Naive thymus-derived CD4-positive, alpha-beta T cell (primary cell): ENCODE measurements at regions not wholly inside any gene's neighbourhood (a gene's known extent, or its start where the extent isn't known, plus 50 kb on each side); places are given as distances from the start of the nearest gene placed in this dataset.

Experiments
- ATAC-seq: fragments of 150-1000 bp; cut with Tn5 transposase; 2 replicates; pipeline ENCODE4 v1.10.0; 2021; ENCODE audit warnings: mild to moderate bottlenecking, moderate library complexity
- CTCF ChIA-PET: fragments of 350-600 bp; sonication (Branson Sonifier 250); formaldehyde crosslinking; loops from one replicate; lab custom pipeline; 2021; ENCODE audit warnings: antibody characterized with exemption; lab: Charles Lee
- POLR2A ChIA-PET: fragments of 350-600 bp; sonication (Branson Sonifier 250); formaldehyde crosslinking; loops from one replicate; lab custom pipeline; 2021; ENCODE audit warnings: antibody characterized with exemption, inconsistent platforms; lab: Charles Lee
- DNase-seq, 9 donors: peaks; one replicate each; pipeline versions ENCODE4 v3.0.0 to v3.0.0-alpha.2; 2020 to 2022; ENCODE audit warnings: mixed read lengths in 1 of 9
- H3K27ac ChIP-seq: one replicate; pipeline ENCODE4 v1.7.0; 2013; ENCODE audit warnings: mild to moderate bottlenecking, low read depth, low read length, moderate library complexity
- H3K27me3 ChIP-seq, 2 donors: one replicate each; pipeline ENCODE4 v1.7.0; 2013; ENCODE audit warnings: low read length in 2 of 2, mild to moderate bottlenecking in 2 of 2, moderate library complexity in 2 of 2; ENCODE audit not compliant: control insufficient read depth in 2 of 2, insufficient read depth in 2 of 2
- H3K36me3 ChIP-seq, 3 experiments: 1 replicate in 2 of 3; 2 replicates in 1 of 3; pipeline ENCODE4 v1.7.0; 2013; ENCODE audit warnings: low read length in 3 of 3, mild to moderate bottlenecking in 3 of 3, moderate library complexity in 1 of 3; ENCODE audit not compliant: insufficient read depth in 3 of 3, control insufficient read depth in 2 of 3
- H3K4me1 ChIP-seq, 2 donors: one replicate each; pipeline ENCODE4 v1.7.0; 2013; ENCODE audit warnings: low read length in 2 of 2, mild to moderate bottlenecking in 2 of 2, moderate library complexity in 1 of 2; ENCODE audit not compliant: control insufficient read depth in 2 of 2, insufficient read depth in 2 of 2
- H3K4me3 ChIP-seq: 2 replicates; pipeline ENCODE4 v1.7.0; 2013; ENCODE audit warnings: mild to moderate bottlenecking, low read length
- H3K9me3 ChIP-seq, 3 experiments: 1 replicate in 2 of 3; 2 replicates in 1 of 3; pipeline ENCODE4 v1.7.0; 2013; ENCODE audit warnings: low read length in 3 of 3; ENCODE audit not compliant: control insufficient read depth in 2 of 3
- H3K27ac Mint-ChIP-seq, 9 donors: one replicate each; pipeline ENCODE4 v1.8.0; 2020 to 2022; ENCODE audit warnings: mixed read lengths in 9 of 9, mild to moderate bottlenecking in 8 of 9, moderate library complexity in 5 of 9, inconsistent platforms in 2 of 9
- H3K27me3 Mint-ChIP-seq, 5 donors: one replicate each; pipeline ENCODE4 v1.8.0; 2021 to 2022; ENCODE audit warnings: mixed read lengths in 5 of 5, mild to moderate bottlenecking in 1 of 5
- H3K36me3 Mint-ChIP-seq, 5 donors: one replicate each; pipeline ENCODE4 v1.8.0; 2020 to 2022; ENCODE audit warnings: mixed read lengths in 5 of 5, mild to moderate bottlenecking in 3 of 5, inconsistent platforms in 1 of 5
- H3K4me1 Mint-ChIP-seq, 7 donors: one replicate each; pipeline ENCODE4 v1.8.0; 2020 to 2022; ENCODE audit warnings: mixed read lengths in 7 of 7, mild to moderate bottlenecking in 3 of 7, inconsistent platforms in 1 of 7
- H3K4me3 Mint-ChIP-seq, 10 donors: one replicate each; pipeline ENCODE4 v1.8.0; 2020 to 2022; ENCODE audit warnings: mild to moderate bottlenecking in 10 of 10, mixed read lengths in 10 of 10, moderate library complexity in 6 of 10, inconsistent platforms in 2 of 10
- H3K9me3 Mint-ChIP-seq, 11 donors: one replicate each; pipeline ENCODE4 v1.8.0; 2020 to 2022; ENCODE audit warnings: mixed read lengths in 11 of 11, mild to moderate bottlenecking in 4 of 11, inconsistent platforms in 1 of 11, moderate library complexity in 1 of 11
- intact Hi-C, 2 donors: fragments of 100-400 bp; cut with micrococcal nuclease; formaldehyde crosslinking; loops; one replicate each; pipeline ENCODE4 v1.15.1; 2023

DNA sequence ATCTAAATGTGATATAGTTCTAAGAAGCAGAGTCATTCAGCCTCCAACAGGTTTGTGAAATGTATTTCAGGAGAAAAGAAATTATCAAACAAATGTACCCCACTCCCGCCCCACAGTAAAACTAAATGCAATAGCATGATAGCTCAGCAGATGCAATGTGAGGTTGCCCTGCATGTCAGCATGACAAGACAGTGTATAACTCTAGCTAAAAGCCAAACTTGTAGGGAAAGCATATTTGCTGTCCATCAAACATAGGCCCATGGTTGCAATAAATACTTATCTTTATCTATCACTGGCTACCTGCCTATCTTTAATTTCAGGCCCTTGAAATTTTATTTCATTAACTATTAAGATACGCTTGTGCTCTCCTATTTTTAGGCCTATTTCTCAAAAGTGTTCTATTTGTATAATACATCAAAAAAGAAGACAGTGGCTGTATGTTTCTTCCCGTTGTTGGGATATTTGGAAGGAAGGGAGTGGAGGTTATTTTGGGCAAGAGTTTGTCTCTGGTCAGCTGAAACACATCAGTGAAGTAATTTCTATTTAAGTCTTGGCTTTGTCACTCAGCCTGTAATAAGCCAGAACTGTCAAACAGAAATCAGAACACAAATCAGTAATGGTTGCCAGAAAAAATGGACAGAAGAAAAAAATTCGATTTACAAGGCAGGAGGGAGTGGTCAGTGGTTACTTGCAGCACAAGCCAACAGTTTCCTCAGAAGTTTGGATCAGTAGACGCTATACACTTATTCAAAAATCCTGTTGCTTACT is 307.4 kb upstream of the ADGRL2 start:
- no peak for ATAC-seq
- DNase-seq, result no peak
- CTCF ChIA-PET, result no interaction called here
- intact Hi-C loops, result no loop called here
- no peak overlapping the region for H3K27ac ChIP-seq
- H3K9me3 ChIP-seq, result no peaks in the 10 kb centered on the region
- no peaks in the 10 kb centered on the region for H3K4me1 Mint-ChIP-seq
- H3K36me3 ChIP-seq, result no peaks in the 10 kb centered on the region
- H3K36me3 Mint-ChIP-seq, result no peaks in the 10 kb centered on the region
- H3K4me1 ChIP-seq, result no peaks in the 10 kb centered on the region
- no peak overlapping the region for H3K4me3 ChIP-seq
- H3K4me3 Mint-ChIP-seq, result no peak overlapping the region
- POLR2A ChIA-PET, result no interaction called here
- peaks cover 0 to 20% (median 7%) of the 10 kb centered on the region in 11 donors for H3K9me3 Mint-ChIP-seq
- no peak overlapping the region for H3K27ac Mint-ChIP-seq
- H3K27me3 ChIP-seq, result no peaks in the 10 kb centered on the region
- no peaks in the 10 kb centered on the region for H3K27me3 Mint-ChIP-seq

DNA sequence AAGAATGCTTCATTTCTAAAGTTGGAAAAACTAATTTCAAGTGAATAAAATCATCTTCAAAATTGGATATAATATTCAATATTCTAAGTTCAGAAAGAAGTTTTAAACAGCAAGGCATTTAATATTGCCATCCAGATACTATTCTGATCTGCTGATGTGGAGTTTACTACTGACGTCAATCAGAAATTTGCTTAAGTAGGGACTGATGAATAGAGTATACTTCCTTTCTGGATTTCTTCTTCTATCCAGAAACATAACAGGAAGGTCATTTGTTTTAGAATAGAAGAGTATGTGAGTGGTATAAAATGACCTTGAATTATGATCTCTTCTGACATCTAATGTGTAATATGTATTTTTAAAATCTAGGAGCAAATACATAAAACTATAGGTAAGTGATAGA is 308.1 kb upstream of the ADGRL2 start:
- H3K9me3 ChIP-seq, result no peaks in the 10 kb centered on the region
- H3K4me1 ChIP-seq, result no peaks in the 10 kb centered on the region
- POLR2A ChIA-PET, result no interaction called here
- no peaks in the 10 kb centered on the region for H3K36me3 Mint-ChIP-seq
- no peak overlapping the region for H3K27ac Mint-ChIP-seq
- intact Hi-C loops, result no loop called here
- H3K9me3 Mint-ChIP-seq, result peaks cover 0 to 20% (median 7%) of the 10 kb centered on the region in 11 donors
- H3K27me3 Mint-ChIP-seq, result no peaks in the 10 kb centered on the region
- ATAC-seq (no peak), DNase-seq (no peak)
- no peaks in the 10 kb centered on the region for H3K27me3 ChIP-seq
- H3K4me3 ChIP-seq, result no peak overlapping the region
- H3K4me3 Mint-ChIP-seq, result no peak overlapping the region
- no peaks in the 10 kb centered on the region for H3K4me1 Mint-ChIP-seq
- no peaks in the 10 kb centered on the region for H3K36me3 ChIP-seq
- no peak overlapping the region for H3K27ac ChIP-seq
- CTCF ChIA-PET, result no interaction called here

- Histone ChIP-seq H3K27ac (no peak overlapping the region), H3K4me1 (no peaks in the 10 kb centered on the region), H3K9me3 (no peaks in the 10 kb centered on the region), H3K27me3 (no peaks in the 10 kb centered on the region), H3K4me3 (no peak overlapping the region), H3K36me3 (no peaks in the 10 kb centered on the region)
- DNase-seq, result no peak
- H3K36me3 Mint-ChIP-seq, result no peaks in the 10 kb centered on the region
- no peaks in the 10 kb centered on the region for H3K27me3 Mint-ChIP-seq
- ChIA-PET POLR2A (interaction anchor here (0.7 kb wide), 1 partner anchor 15 kb away, joined by 3 read pairs; no protein-coding TSS in a partner anchor), CTCF (no interaction called here)
- H3K4me3 Mint-ChIP-seq, result no peak overlapping the region
- no peak for ATAC-seq
- no peak overlapping the region for H3K27ac Mint-ChIP-seq
- H3K9me3 Mint-ChIP-seq, result peaks cover 0 to 24% (median 7%) of the 10 kb centered on the region in 11 donors
- intact Hi-C loops, result no loop called here
- H3K4me1 Mint-ChIP-seq, result no peaks in the 10 kb centered on the region
Observed at GRCh38 chr1:81490614-81491013, 310.1 kb upstream of the ADGRL2 start.

GRCh38 chr1:81489372-81489934 is 311.3 kb upstream of the ADGRL2 start:
- intact Hi-C loops, result no loop called here
- Histone ChIP-seq H3K4me3 (no peak overlapping the region), H3K27ac (no peak overlapping the region), H3K27me3 (no peaks in the 10 kb centered on the region), H3K9me3 (no peaks in the 10 kb centered on the region), H3K4me1 (no peaks in the 10 kb centered on the region), H3K36me3 (no peaks in the 10 kb centered on the region)
- Mint-ChIP-seq H3K36me3 (no peaks in the 10 kb centered on the region), H3K4me3 (no peak overlapping the region), H3K9me3 (peaks cover 0 to 24% (median 6%) of the 10 kb centered on the region in 11 donors), H3K4me1 (no peaks in the 10 kb centered on the region), H3K27me3 (no peaks in the 10 kb centered on the region), H3K27ac (no peak overlapping the region)
- DNase-seq (no peak), ATAC-seq (no peak)
- POLR2A ChIA-PET, result no interaction called here
- CTCF ChIA-PET, result no interaction called here

DNA sequence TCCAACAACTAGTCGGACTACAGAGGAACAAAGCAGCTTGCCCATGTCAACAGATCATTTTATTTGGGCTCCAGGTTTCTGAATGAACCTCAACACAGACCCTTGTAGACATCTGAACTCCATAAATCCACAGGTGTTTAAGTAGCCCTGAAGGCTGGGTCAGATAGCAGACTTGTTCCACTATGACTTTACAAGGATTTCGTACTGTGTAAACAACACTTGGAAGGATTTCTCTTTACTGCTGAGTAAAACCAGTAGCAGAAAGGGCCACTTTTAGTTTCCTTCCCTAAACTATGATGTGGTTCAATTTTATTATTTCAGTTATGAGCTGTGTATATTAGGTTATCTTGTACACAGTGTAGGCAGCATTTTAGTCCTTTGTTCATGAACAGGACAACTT is 316.4 kb upstream of the ADGRL2 start:
- POLR2A ChIA-PET, result no interaction called here
- H3K36me3 ChIP-seq, result no peaks in the 10 kb centered on the region
- ATAC-seq (no peak), DNase-seq (no peak)
- H3K4me3 ChIP-seq, result no peak overlapping the region
- CTCF ChIA-PET, result no interaction called here
- H3K27me3 ChIP-seq, result no peaks in the 10 kb centered on the region
- Mint-ChIP-seq H3K9me3 (peaks cover 0 to 20% (median 8%) of the 10 kb centered on the region in 11 donors), H3K4me1 (no peaks in the 10 kb centered on the region), H3K27me3 (peaks cover 0 to 3% (median 0%) of the 10 kb centered on the region in 5 donors), H3K27ac (no peak overlapping the region), H3K4me3 (no peak overlapping the region), H3K36me3 (no peaks in the 10 kb centered on the region)
- H3K27ac ChIP-seq, result no peak overlapping the region
- no peaks in the 10 kb centered on the region for H3K9me3 ChIP-seq
- no peaks in the 10 kb centered on the region for H3K4me1 ChIP-seq
- intact Hi-C loops, result no loop called here

GRCh38 chr1:81478219-81478618 is 322.5 kb upstream of the ADGRL2 start:
- CTCF ChIA-PET, result no interaction called here
- H3K4me1 Mint-ChIP-seq, result no peaks in the 10 kb centered on the region
- Histone ChIP-seq H3K4me1 (no peaks in the 10 kb centered on the region), H3K36me3 (no peaks in the 10 kb centered on the region), H3K9me3 (no peaks in the 10 kb centered on the region), H3K27ac (no peak overlapping the region), H3K27me3 (no peaks in the 10 kb centered on the region), H3K4me3 (no peak overlapping the region)
- H3K27ac Mint-ChIP-seq, result no peak overlapping the region
- DNase-seq, result no peak
- intact Hi-C loops, result no loop called here
- no peak for ATAC-seq
- no peak overlapping the region for H3K4me3 Mint-ChIP-seq
- no peaks in the 10 kb centered on the region for H3K36me3 Mint-ChIP-seq
- POLR2A ChIA-PET, result no interaction called here
- H3K9me3 Mint-ChIP-seq, result peaks cover 0 to 8% (median 0%) of the 10 kb centered on the region in 11 donors
- peaks cover 0 to 3% (median 0%) of the 10 kb centered on the region in 5 donors for H3K27me3 Mint-ChIP-seq

GRCh38 chr1:81477710-81478109 is 323.0 kb upstream of the ADGRL2 start:
- Mint-ChIP-seq H3K4me3 (no peak overlapping the region), H3K27ac (no peak overlapping the region), H3K4me1 (no peaks in the 10 kb centered on the region), H3K27me3 (peaks cover 0 to 3% (median 0%) of the 10 kb centered on the region in 5 donors), H3K9me3 (peaks cover 0 to 8% (median 0%) of the 10 kb centered on the region in 11 donors), H3K36me3 (no peaks in the 10 kb centered on the region)
- H3K4me3 ChIP-seq, result no peak overlapping the region
- ChIA-PET POLR2A (no interaction called here), CTCF (no interaction called here)
- no peak overlapping the region for H3K27ac ChIP-seq
- no peaks in the 10 kb centered on the region for H3K4me1 ChIP-seq
- DNase-seq, result no peak
- no peaks in the 10 kb centered on the region for H3K27me3 ChIP-seq
- no peaks in the 10 kb centered on the region for H3K36me3 ChIP-seq
- no peak for ATAC-seq
- H3K9me3 ChIP-seq, result no peaks in the 10 kb centered on the region
- intact Hi-C loops, result no loop called here
